ENCODE measurements at regions not wholly inside any gene's neighbourhood (a gene's known extent, or its start where the extent isn't known, plus 50 kb on each side); places are given as distances from the start of the nearest gene placed in this dataset.

GRCh38 chr11:70506658-70506970 is 108.3 kb downstream of the CTTN start:
- Histone ChIP-seq H3K9me3 (no peaks in the 10 kb centered on the region), H3K4me3 (no peak overlapping the region), H3K27ac (no peak overlapping the region), H3K27me3 (no peaks in the 10 kb centered on the region), H3K36me3 (no peaks in the 10 kb centered on the region), H3K4me1 (no peaks in the 10 kb centered on the region)
- peak in 1 of 3 donors; percentile 14 for DNase-seq
- TF ChIP-seq POLR2A (IDR thresholded peaks at IDR 0.05) (no peak), CTCF (IDR thresholded peaks at IDR 0.05) (no peak)

- no peaks in the 10 kb centered on the region for H3K9me3 ChIP-seq
- no peak for TF ChIP-seq POLR2A (IDR thresholded peaks at IDR 0.05)
- TF ChIP-seq CTCF (IDR thresholded peaks at IDR 0.05) = no peak
- H3K4me1 ChIP-seq = no peaks in the 10 kb centered on the region
- DNase-seq = peak in 1 of 3 donors; percentile 5
- H3K27ac ChIP-seq = no peak overlapping the region
- H3K4me3 ChIP-seq = no peak overlapping the region
- no peaks in the 10 kb centered on the region for H3K27me3 ChIP-seq
- no peaks in the 10 kb centered on the region for H3K36me3 ChIP-seq
These were observed 108.7 kb downstream of the CTTN start for GRCh38 chr11:70506986-70507385.

GRCh38 chr11:70507466-70508230 is 109.3 kb downstream of the CTTN start:
- TF ChIP-seq POLR2A (IDR thresholded peaks at IDR 0.05) (no peak), CTCF (IDR thresholded peaks at IDR 0.05) (no peak)
- Histone ChIP-seq H3K4me3 (no peak overlapping the region), H3K27ac (no peak overlapping the region), H3K4me1 (no peaks in the 10 kb centered on the region), H3K27me3 (no peaks in the 10 kb centered on the region), H3K9me3 (peaks cover 0 to under 1% (median 0%) of the 10 kb centered on the region in 4 donors), H3K36me3 (no peaks in the 10 kb centered on the region)
- DNase-seq = peak in 1 of 3 donors; percentile 15

- TF ChIP-seq POLR2A (IDR thresholded peaks at IDR 0.05) = no peak
- no peak for TF ChIP-seq CTCF (IDR thresholded peaks at IDR 0.05)
- H3K4me1 ChIP-seq = no peaks in the 10 kb centered on the region
- no peak for DNase-seq
These were observed 109.8 kb downstream of the CTTN start for GRCh38 chr11:70508231-70508480.

GRCh38 chr11:70509476-70509875 is 111.1 kb downstream of the CTTN start:
- H3K36me3 ChIP-seq = no peaks in the 10 kb centered on the region
- no peaks in the 10 kb centered on the region for H3K27me3 ChIP-seq
- H3K4me1 ChIP-seq = no peaks in the 10 kb centered on the region
- TF ChIP-seq CTCF (IDR thresholded peaks at IDR 0.05) = no peak
- no peak for TF ChIP-seq POLR2A (IDR thresholded peaks at IDR 0.05)
- H3K4me3 ChIP-seq = no peak overlapping the region
- peaks cover 0 to 10% (median 0%) of the 10 kb centered on the region in 4 donors for H3K9me3 ChIP-seq
- H3K27ac ChIP-seq = no peak overlapping the region
- DNase-seq = peak in 1 of 3 donors; percentile 30

More at GRCh38 chr11:70508231-70508480, 109.8 kb downstream of the CTTN start:
- Histone ChIP-seq H3K4me3 (no peak overlapping the region), H3K27me3 (no peaks in the 10 kb centered on the region), H3K36me3 (no peaks in the 10 kb centered on the region), H3K9me3 (peaks cover 0 to 5% (median 0%) of the 10 kb centered on the region in 4 donors), H3K27ac (no peak overlapping the region)

GRCh38 chr11:70510106-70510505 is 111.8 kb downstream of the CTTN start:
- H3K27me3 ChIP-seq = no peaks in the 10 kb centered on the region
- peak in 1 of 3 donors; percentile 39 for DNase-seq
- TF ChIP-seq POLR2A (IDR thresholded peaks at IDR 0.05) (no peak), CTCF (IDR thresholded peaks at IDR 0.05) (no peak)

More at GRCh38 chr11:70510106-70510505, 111.8 kb downstream of the CTTN start:
- Histone ChIP-seq H3K4me1 (no peaks in the 10 kb centered on the region), H3K9me3 (peaks cover 0 to 10% (median 0%) of the 10 kb centered on the region in 4 donors), H3K4me3 (no peak overlapping the region), H3K36me3 (no peaks in the 10 kb centered on the region), H3K27ac (no peak overlapping the region)
